Spleen (tissue), 11 donors: ENCODE measurements at regions not wholly inside any gene's neighbourhood (a gene's known extent, or its start where the extent isn't known, plus 50 kb on each side); places are given as distances from the start of the nearest gene placed in this dataset.

ENCODE experiments used
- DNase-seq: peaks from one replicate; pipeline ENCODE4 v3.0.0-alpha.2; 2020
- H3K27ac ChIP-seq, 8 donors: fragments of 200-600 bp; sonication (generic) in 7 of 8; 1 replicate in 4 of 8; 2 replicates in 4 of 8; pipeline versions ENCODE4 v1.5.0 to v1.8.0; 2016 to 2021; ENCODE audit warnings: inconsistent platforms in 4 of 8, mild to moderate bottlenecking in 4 of 8, moderate library complexity in 1 of 8
- H3K27me3 ChIP-seq, 7 donors: fragments of 200-600 bp; sonication (generic) in 6 of 7; replicated peaks in 1 of 7; 1 replicate in 4 of 7; 2 replicates in 3 of 7; pipeline versions ENCODE4 v1.5.0 to v1.8.0; 2016 to 2021; ENCODE audit warnings: inconsistent platforms in 3 of 7, mild to moderate bottlenecking in 1 of 7
- H3K36me3 ChIP-seq, 6 donors: fragments of 200-600 bp; sonication (generic) in 5 of 6; 1 replicate in 4 of 6; 2 replicates in 2 of 6; pipeline versions ENCODE4 v1.5.0 to v1.8.0; 2016 to 2021; ENCODE audit warnings: inconsistent platforms in 2 of 6
- H3K4me1 ChIP-seq, 6 donors: fragments of 200-600 bp; sonication (generic) in 5 of 6; 1 replicate in 3 of 6; 2 replicates in 3 of 6; pipeline versions ENCODE4 v1.5.0 to v1.8.0; 2016 to 2021; ENCODE audit warnings: inconsistent platforms in 3 of 6
- H3K4me3 ChIP-seq, 8 donors: fragments of 200-600 bp; sonication (generic) in 7 of 8; 1 replicate in 4 of 8; 2 replicates in 4 of 8; pipeline versions ENCODE4 v1.5.0 to v1.8.0; 2016 to 2021; ENCODE audit warnings: inconsistent platforms in 4 of 8, mild to moderate bottlenecking in 4 of 8, moderate library complexity in 2 of 8
- H3K9me3 ChIP-seq, 8 donors: fragments of 200-600 bp; sonication (generic) in 7 of 8; 1 replicate in 4 of 8; 2 replicates in 4 of 8; pipeline versions ENCODE4 v1.5.0 to v1.8.0; 2016 to 2021; ENCODE audit warnings: inconsistent platforms in 4 of 8
- CTCF ChIP-seq, 11 experiments: fragments of 200-600 bp in 7 of 11; fragments of 450-650 bp in 4 of 11; sonication (generic) in 4 of 11; IDR thresholded peaks in 8 of 11; conservative IDR thresholded peaks in 3 of 11; 1 replicate in 7 of 11; 2 replicates in 4 of 11; pipeline versions ENCODE4 v1.4.0 to v1.8.0; 2016 to 2021; ENCODE audit warnings: antibody characterized with exemption in 11 of 11, inconsistent platforms in 4 of 11, mild to moderate bottlenecking in 1 of 11
- POLR2A ChIP-seq, 3 donors: fragments of 450-650 bp; IDR thresholded peaks; one replicate each; pipeline ENCODE4 v1.5.1; 2017; ENCODE audit warnings: antibody characterized with exemption in 3 of 3, mild to moderate bottlenecking in 1 of 3
- POLR2AphosphoS5 ChIP-seq, 3 donors: sonication (generic); formaldehyde crosslinking; IDR thresholded peaks; one replicate each; pipeline ENCODE4 v1.5.1; 2017; ENCODE audit warnings: antibody characterized with exemption in 3 of 3
- WGBS, 5 donors: extraction: QIAGEN DNeasy Blood & Tissue Kit in 3 of 5; methylation state at CpG; one replicate each; pipeline versions ENCODE4 v1.1.5 to v1.1.7; 2013 to 2018; 5-methylcytosine and 5-hydroxymethylcytosine counted together
- intact Hi-C: fragments of 100-400 bp; cut with DNase I; formaldehyde crosslinking; loops from one replicate; pipeline ENCODE4 v1.15.0; 2023; ENCODE audit warnings: low total_unique reads
- donor health status: healthy with polysubstance abuse.
- donor health status: DM: no; HTN: no; CAD: no; lungs with moderate emphysema.
- donor health status: DM: no; HTN: no; CAD: no.
- donor health status: Bipolar disorder and iron deficiency.
- donor health status: healthy.
- donor health status: DM: no; HTN: no; CAD: no.
- donor health status: DM: yes; HTN: yes; CAD: no.

GRCh38 chr1:216815260-216816131 lies 92.3 kb upstream of the ESRRG start:
- H3K9me3 ChIP-seq = no peaks in the 10 kb centered on the region
- DNase-seq = no peak
- H3K4me1 ChIP-seq = no peaks in the 10 kb centered on the region
- peak overlapping the region in 1 of 8 donors; percentile 20 for H3K27ac ChIP-seq
- no peaks in the 10 kb centered on the region for H3K27me3 ChIP-seq
- H3K36me3 ChIP-seq = no peaks in the 10 kb centered on the region
- WGBS, 5 donors = 58 to 76% (median 63%) methylated on average over 11 of the region's 11 CpGs
- no peak for TF ChIP-seq CTCF (IDR thresholded peaks at IDR 0.05 in 8 of 11, conservative IDR thresholded peaks at IDR 0.05 in 3 of 11)
- TF ChIP-seq POLR2AphosphoS5 (IDR thresholded peaks at IDR 0.05) = no peak
- no peak for TF ChIP-seq POLR2A (IDR thresholded peaks at IDR 0.05)
- H3K4me3 ChIP-seq = no peak overlapping the region
- intact Hi-C loops = no loop called here

GRCh38 chr1:216814576-216815259 lies 91.5 kb upstream of the ESRRG start:
- Histone ChIP-seq H3K36me3 (no peaks in the 10 kb centered on the region), H3K27me3 (no peaks in the 10 kb centered on the region), H3K27ac (peak overlapping the region in 1 of 8 donors; percentile 20), H3K9me3 (no peaks in the 10 kb centered on the region), H3K4me3 (no peak overlapping the region), H3K4me1 (no peaks in the 10 kb centered on the region)
- intact Hi-C loops = no loop called here
- DNase-seq = no peak
- TF ChIP-seq POLR2AphosphoS5 (IDR thresholded peaks at IDR 0.05) (no peak), POLR2A (IDR thresholded peaks at IDR 0.05) (no peak), CTCF (IDR thresholded peaks at IDR 0.05 in 8 of 11, conservative IDR thresholded peaks at IDR 0.05 in 3 of 11) (no peak)
- 77 to 86% (median 82%) methylated on average over 6 of the region's 6 CpGs for WGBS, 5 donors

GRCh38 chr1:216812966-216813365 lies 89.7 kb upstream of the ESRRG start:
- WGBS, 5 donors = 71 to 89% (median 85%) methylated on average over 4 of the region's 4 CpGs
- no peak overlapping the region for H3K4me3 ChIP-seq
- intact Hi-C loops = no loop called here
- no peaks in the 10 kb centered on the region for H3K9me3 ChIP-seq
- TF ChIP-seq POLR2A (IDR thresholded peaks at IDR 0.05) (no peak), CTCF (IDR thresholded peaks at IDR 0.05 in 8 of 11, conservative IDR thresholded peaks at IDR 0.05 in 3 of 11) (no peak), POLR2AphosphoS5 (IDR thresholded peaks at IDR 0.05) (no peak)
- no peak for DNase-seq
- no peaks in the 10 kb centered on the region for H3K36me3 ChIP-seq
- no peaks in the 10 kb centered on the region for H3K4me1 ChIP-seq
- H3K27me3 ChIP-seq = no peaks in the 10 kb centered on the region
- H3K27ac ChIP-seq = no peak overlapping the region

- Histone ChIP-seq H3K36me3 (no peaks in the 10 kb centered on the region), H3K4me3 (no peak overlapping the region), H3K9me3 (no peaks in the 10 kb centered on the region), H3K27me3 (no peaks in the 10 kb centered on the region), H3K27ac (no peak overlapping the region), H3K4me1 (no peaks in the 10 kb centered on the region)
- DNase-seq = no peak
- intact Hi-C loops = no loop called here
- 74 to 88% (median 83%) methylated on average over 5 of the region's 5 CpGs for WGBS, 5 donors
- no peak for TF ChIP-seq CTCF (IDR thresholded peaks at IDR 0.05 in 8 of 11, conservative IDR thresholded peaks at IDR 0.05 in 3 of 11)
- no peak for TF ChIP-seq POLR2AphosphoS5 (IDR thresholded peaks at IDR 0.05)
- no peak for TF ChIP-seq POLR2A (IDR thresholded peaks at IDR 0.05)
These were observed 86.4 kb upstream of the ESRRG start for GRCh38 chr1:216809649-216810048.
